OCI-LY7 (cell line): ENCODE measurements at regions not wholly inside any gene's neighbourhood (a gene's known extent, or its start where the extent isn't known, plus 50 kb on each side); places are given as distances from the start of the nearest gene placed in this dataset.

ENCODE experiments used
- BruUV-seq: library from RNA; stranded (reverse); fragments of 400-500 nt; replicated peaks from 2 replicates; lab custom pipeline; 2021; lab: Mats Ljungman, UMichigan
- CTCF ChIA-PET: fragments of 300-600 bp; sonication (Branson Sonifier 250); formaldehyde crosslinking; loops from one replicate; lab custom pipeline; 2022; ENCODE audit warnings: antibody characterized with exemption; ENCODE audit not compliant: unreplicated experiment; lab: Charles Lee
- POLR2A ChIA-PET: fragments of 300-600 bp; sonication (Branson Sonifier 250); formaldehyde crosslinking; loops from one replicate; lab custom pipeline; 2022; ENCODE audit warnings: antibody characterized with exemption; lab: Charles Lee
- DNase-seq: peaks from one replicate; pipeline ENCODE4 v3.0.0-alpha.2; 2015; ENCODE audit warnings: low spot score
- H2AFZ ChIP-seq: fragments of 200-600 bp; sonication (generic), shearing (Covaris generic); 2 replicates; pipeline ENCODE4 v1.6.1; 2014; ENCODE audit warnings: mild to moderate bottlenecking, antibody characterized with exemption, low read length, moderate library complexity
- H3K27ac ChIP-seq: fragments of 200-600 bp; sonication (generic); 2 replicates; pipeline ENCODE4 v1.5.1; 2014; ENCODE audit warnings: mixed run types, low read depth, mild to moderate bottlenecking, moderate library complexity, low read length, inconsistent platforms; ENCODE audit not compliant: poor library complexity, severe bottlenecking
- H3K36me3 ChIP-seq: fragments of 200-600 bp; sonication (generic); 2 replicates; pipeline ENCODE4 v1.6.1; 2014; ENCODE audit warnings: mild to moderate bottlenecking, antibody characterized with exemption, low read length, moderate library complexity, mixed read lengths; ENCODE audit not compliant: insufficient read depth
- H3K4me1 ChIP-seq: fragments of 200-600 bp; sonication (generic); 2 replicates; pipeline ENCODE4 v1.5.1; 2014; ENCODE audit warnings: mild to moderate bottlenecking, low read length; ENCODE audit not compliant: insufficient read depth, poor library complexity, severe bottlenecking
- H3K4me2 ChIP-seq: fragments of 200-600 bp; sonication (generic); 2 replicates; pipeline ENCODE4 v1.6.1; 2014; ENCODE audit warnings: mild to moderate bottlenecking, low read length
- H3K4me3 ChIP-seq: fragments of 200-600 bp; sonication (generic); 2 replicates; pipeline ENCODE4 v1.5.1; 2014; ENCODE audit warnings: mild to moderate bottlenecking, low read depth, low read length; ENCODE audit not compliant: poor library complexity, severe bottlenecking
- H3K79me2 ChIP-seq: fragments of 200-600 bp; sonication (generic); 2 replicates; pipeline ENCODE4 v1.6.1; 2016; ENCODE audit warnings: low read depth, mild to moderate bottlenecking, low read length, moderate library complexity, mixed read lengths; ENCODE audit not compliant: insufficient read depth
- H3K9me2 ChIP-seq: fragments of 200-600 bp; sonication (generic); 2 replicates; pipeline ENCODE4 v1.6.1; 2016; ENCODE audit warnings: mild to moderate bottlenecking, low read length, mixed read lengths; ENCODE audit not compliant: insufficient read depth
- H3K9me3 ChIP-seq: fragments of 200-600 bp; sonication (generic); 2 replicates; pipeline ENCODE4 v1.6.1; 2014; ENCODE audit warnings: mild to moderate bottlenecking, mixed run types, low read length, mixed read lengths
- H4K20me1 ChIP-seq: fragments of 200-600 bp; sonication (generic); 2 replicates; pipeline ENCODE4 v1.6.1; 2014; ENCODE audit warnings: mild to moderate bottlenecking, antibody characterized with exemption, low read length, moderate library complexity, mixed read lengths; ENCODE audit not compliant: insufficient read depth
- EZH2phosphoT487 ChIP-seq: fragments of 200-600 bp; sonication (generic); IDR thresholded peaks from 2 replicates; pipeline ENCODE4 v1.6.1; 2018; ENCODE audit warnings: low read depth, borderline replicate concordance, mild to moderate bottlenecking, mixed run types, antibody characterized with exemption, low read length, moderate library complexity, mixed read lengths
- intact Hi-C: fragments of 100-400 bp; cut with micrococcal nuclease; formaldehyde crosslinking; loops from one replicate; pipeline ENCODE4 v1.10.0; 2022; ENCODE audit not compliant: unreplicated experiment
- TF ChIP-seq, protein P1 (sequence below): fragments of 200-600 bp; sonication (generic); conservative IDR thresholded peaks from 2 replicates; pipeline ENCODE4 v1.5.1; 2014; ENCODE audit warnings: mild to moderate bottlenecking, antibody characterized with exemption, low read length, moderate library complexity, mixed read lengths

DNA sequence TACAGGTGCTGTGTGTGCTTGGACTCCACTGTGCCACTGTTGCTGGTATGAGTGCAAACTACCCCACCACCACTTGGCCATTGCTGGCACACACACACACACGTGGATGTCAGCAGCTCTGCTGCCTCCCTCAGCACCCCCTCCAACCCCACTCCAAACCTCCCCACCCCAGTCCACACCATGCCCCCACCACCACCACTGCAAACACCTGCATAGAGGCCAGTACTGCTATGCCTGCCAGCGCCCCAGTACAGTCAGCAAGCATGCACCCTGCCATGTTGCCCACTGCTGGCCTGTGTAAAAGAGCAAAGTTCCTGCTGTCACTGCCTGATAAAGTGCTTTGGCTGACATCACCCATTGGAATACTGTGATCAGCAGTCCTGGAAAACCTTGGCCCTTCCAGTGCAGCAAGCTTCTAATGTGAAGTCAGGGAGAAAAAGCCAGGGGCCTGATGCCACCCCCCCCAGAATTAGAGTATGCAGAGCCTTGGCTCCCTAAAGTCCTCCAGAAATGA is 519.2 kb upstream of the PCDH15 start:
- CTCF ChIA-PET: no interaction called here
- Histone ChIP-seq H3K4me3 (no peak overlapping the region), H4K20me1 (no peaks in the 10 kb centered on the region), H3K36me3 (no peaks in the 10 kb centered on the region), H3K9me3 (no peaks in the 10 kb centered on the region), H3K9me2 (no peaks in the 10 kb centered on the region), H3K4me1 (no peaks in the 10 kb centered on the region), H3K79me2 (no peaks in the 10 kb centered on the region), H3K4me2 (no peak overlapping the region), H2AFZ (no peak overlapping the region), H3K27ac (no peak overlapping the region)
- intact Hi-C loops: no loop called here
- POLR2A ChIA-PET: interaction anchor here (0.5 kb wide), 1 partner anchor 323 kb away, joined by 3 read pairs; no protein-coding TSS in a partner anchor
- BruUV-seq: no TSS peak
- TF ChIP-seq, protein P1, sequence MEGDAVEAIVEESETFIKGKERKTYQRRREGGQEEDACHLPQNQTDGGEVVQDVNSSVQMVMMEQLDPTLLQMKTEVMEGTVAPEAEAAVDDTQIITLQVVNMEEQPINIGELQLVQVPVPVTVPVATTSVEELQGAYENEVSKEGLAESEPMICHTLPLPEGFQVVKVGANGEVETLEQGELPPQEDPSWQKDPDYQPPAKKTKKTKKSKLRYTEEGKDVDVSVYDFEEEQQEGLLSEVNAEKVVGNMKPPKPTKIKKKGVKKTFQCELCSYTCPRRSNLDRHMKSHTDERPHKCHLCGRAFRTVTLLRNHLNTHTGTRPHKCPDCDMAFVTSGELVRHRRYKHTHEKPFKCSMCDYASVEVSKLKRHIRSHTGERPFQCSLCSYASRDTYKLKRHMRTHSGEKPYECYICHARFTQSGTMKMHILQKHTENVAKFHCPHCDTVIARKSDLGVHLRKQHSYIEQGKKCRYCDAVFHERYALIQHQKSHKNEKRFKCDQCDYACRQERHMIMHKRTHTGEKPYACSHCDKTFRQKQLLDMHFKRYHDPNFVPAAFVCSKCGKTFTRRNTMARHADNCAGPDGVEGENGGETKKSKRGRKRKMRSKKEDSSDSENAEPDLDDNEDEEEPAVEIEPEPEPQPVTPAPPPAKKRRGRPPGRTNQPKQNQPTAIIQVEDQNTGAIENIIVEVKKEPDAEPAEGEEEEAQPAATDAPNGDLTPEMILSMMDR: no peak
- no peak for TF ChIP-seq EZH2phosphoT487
- no peak for DNase-seq

DNA sequence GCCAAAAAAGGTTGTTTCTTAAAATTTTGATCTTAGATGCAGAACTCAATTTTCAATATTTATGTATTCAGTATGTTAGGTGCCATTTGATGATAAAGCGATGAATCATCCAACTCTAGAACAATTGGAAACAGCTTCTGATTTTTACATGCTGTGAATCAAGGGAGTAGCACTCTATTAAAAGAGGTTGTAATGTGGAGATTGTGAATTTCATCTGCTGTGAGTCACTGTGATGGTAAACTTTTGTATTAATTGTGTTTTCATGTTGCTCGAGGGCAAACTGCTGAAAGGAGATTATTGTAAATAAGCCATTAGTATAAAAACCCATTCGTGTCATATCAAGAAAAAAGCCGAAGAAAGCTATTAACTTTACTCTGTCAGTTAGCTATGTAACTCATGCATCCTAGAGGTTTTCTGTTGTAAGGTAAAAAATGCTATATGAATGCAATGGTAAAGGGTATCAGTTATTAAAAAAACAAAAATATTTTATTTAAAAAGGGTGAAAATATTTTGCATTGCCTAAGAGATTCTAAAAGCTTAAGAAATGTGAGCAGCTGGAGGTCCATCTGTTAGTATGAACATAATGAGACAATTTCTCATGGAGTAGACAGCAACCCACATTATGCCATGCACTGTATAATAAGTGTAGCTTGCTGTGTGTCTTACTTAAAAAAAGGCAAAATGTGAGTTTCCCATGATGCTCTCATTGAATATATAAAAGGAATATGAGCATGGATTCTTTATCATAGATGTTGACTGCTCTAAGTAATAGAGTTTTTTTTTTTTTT is 511.0 kb upstream of the PCDH15 start:
- TF ChIP-seq, protein P1: no peak
- TF ChIP-seq EZH2phosphoT487: no peak
- H3K36me3 ChIP-seq: no peaks in the 10 kb centered on the region
- no peaks in the 10 kb centered on the region for H3K79me2 ChIP-seq
- no peaks in the 10 kb centered on the region for H3K4me1 ChIP-seq
- intact Hi-C loops: no loop called here
- ChIA-PET POLR2A (interaction anchor here (0.6 kb wide), 1 partner anchor 1066 kb away, joined by 3 read pairs; no protein-coding TSS in a partner anchor), CTCF (no interaction called here)
- no peaks in the 10 kb centered on the region for H4K20me1 ChIP-seq
- H2AFZ ChIP-seq: no peak overlapping the region
- H3K4me3 ChIP-seq: no peak overlapping the region
- H3K27ac ChIP-seq: no peak overlapping the region
- DNase-seq: no peak
- no peak overlapping the region for H3K4me2 ChIP-seq
- H3K9me3 ChIP-seq: no peaks in the 10 kb centered on the region
- no peaks in the 10 kb centered on the region for H3K9me2 ChIP-seq
- no TSS peak for BruUV-seq

DNA sequence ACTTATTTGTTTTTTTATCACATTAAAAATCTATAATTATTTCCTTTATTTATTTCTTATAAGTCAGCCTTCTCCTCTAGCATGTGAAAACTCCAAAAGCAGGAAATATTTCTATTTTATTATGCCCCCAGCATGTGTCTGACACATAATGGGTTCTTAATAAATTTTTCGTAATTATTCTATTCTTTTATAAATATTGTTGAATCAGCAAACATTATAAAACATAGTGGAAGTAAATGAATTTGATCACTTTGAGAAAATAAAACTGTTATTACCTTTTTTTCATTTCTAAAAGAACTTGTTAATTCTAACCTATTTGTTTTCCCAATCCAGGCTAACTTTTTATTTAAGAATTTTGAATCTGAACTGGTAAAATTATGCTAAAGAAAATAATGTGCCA is 509.1 kb upstream of the PCDH15 start:
- DNase-seq: no peak
- TF ChIP-seq EZH2phosphoT487: no peak
- TF ChIP-seq, protein P1: no peak
- no peaks in the 10 kb centered on the region for H3K79me2 ChIP-seq
- no peaks in the 10 kb centered on the region for H3K9me3 ChIP-seq
- no peaks in the 10 kb centered on the region for H3K36me3 ChIP-seq
- BruUV-seq: no TSS peak
- H3K4me3 ChIP-seq: no peak overlapping the region
- H3K4me1 ChIP-seq: no peaks in the 10 kb centered on the region
- intact Hi-C loops: no loop called here
- no peaks in the 10 kb centered on the region for H4K20me1 ChIP-seq
- no peak overlapping the region for H2AFZ ChIP-seq
- no peaks in the 10 kb centered on the region for H3K9me2 ChIP-seq
- H3K27ac ChIP-seq: no peak overlapping the region
- ChIA-PET POLR2A (no interaction called here), CTCF (no interaction called here)
- no peak overlapping the region for H3K4me2 ChIP-seq
